Right atrium auricular region (tissue), 2 donors: ENCODE measurements at regions not wholly inside any gene's neighbourhood (a gene's known extent, or its start where the extent isn't known, plus 50 kb on each side); places are given as distances from the start of the nearest gene placed in this dataset.

Source experiments
- DNase-seq: peaks from one replicate; pipeline ENCODE4 v3.0.0-alpha.2; 2019; ENCODE audit warnings: low spot score
- H3K27ac ChIP-seq, 2 donors: fragments of 200-600 bp; sonication (generic); 1 replicate in 1 of 2; 2 replicates in 1 of 2; pipeline ENCODE4 v1.5.1; 2016 to 2019
- H3K27me3 ChIP-seq, 2 donors: fragments of 200-600 bp; sonication (generic); one replicate each; pipeline versions ENCODE4 v1.5.1 to v1.6.0; 2017 to 2019
- H3K36me3 ChIP-seq: fragments of 200-600 bp; sonication (generic); one replicate; pipeline ENCODE4 v1.5.1; 2016
- H3K4me1 ChIP-seq, 2 donors: fragments of 200-600 bp; sonication (generic); one replicate each; pipeline versions ENCODE4 v1.5.1 to v1.6.0; 2017 to 2019
- H3K4me3 ChIP-seq, 2 donors: fragments of 200-600 bp; sonication (generic); 1 replicate in 1 of 2; 2 replicates in 1 of 2; pipeline ENCODE4 v1.5.1; 2017 to 2019; ENCODE audit warnings: mild to moderate bottlenecking in 1 of 2, moderate library complexity in 1 of 2
- H3K9me3 ChIP-seq, 2 donors: fragments of 200-600 bp; sonication (generic); one replicate each; pipeline ENCODE4 v1.5.1; 2019
- CTCF ChIP-seq, 2 donors: fragments of 200-600 bp; sonication (generic); IDR thresholded peaks; one replicate each; pipeline ENCODE4 v1.5.1; 2019; ENCODE audit warnings: antibody characterized with exemption in 2 of 2

GRCh38 chr16:55393991-55394390 is 70.0 kb downstream of the IRX6 start:
- H3K9me3 ChIP-seq = no peaks in the 10 kb centered on the region
- H3K4me3 ChIP-seq = no peak overlapping the region
- no peak for DNase-seq
- H3K27ac ChIP-seq = no peak overlapping the region
- no peak for TF ChIP-seq CTCF (IDR thresholded peaks at IDR 0.05)
- H3K36me3 ChIP-seq = no peaks in the 10 kb centered on the region
- H3K27me3 ChIP-seq = no peaks in the 10 kb centered on the region
- no peaks in the 10 kb centered on the region for H3K4me1 ChIP-seq

GRCh38 chr16:55398762-55399161 is 74.8 kb downstream of the IRX6 start:
- no peaks in the 10 kb centered on the region for H3K27me3 ChIP-seq
- H3K36me3 ChIP-seq = no peaks in the 10 kb centered on the region
- H3K9me3 ChIP-seq = no peaks in the 10 kb centered on the region
- no peak for TF ChIP-seq CTCF (IDR thresholded peaks at IDR 0.05)
- no peak overlapping the region for H3K27ac ChIP-seq
- H3K4me3 ChIP-seq = no peak overlapping the region
- no peaks in the 10 kb centered on the region for H3K4me1 ChIP-seq
- no peak for DNase-seq

GRCh38 chr16:55399911-55400310 is 75.9 kb downstream of the IRX6 start:
- no peaks in the 10 kb centered on the region for H3K4me1 ChIP-seq
- H3K36me3 ChIP-seq = no peaks in the 10 kb centered on the region
- no peaks in the 10 kb centered on the region for H3K9me3 ChIP-seq
- no peaks in the 10 kb centered on the region for H3K27me3 ChIP-seq
- no peak overlapping the region for H3K27ac ChIP-seq
- H3K4me3 ChIP-seq = no peak overlapping the region
- DNase-seq = no peak
- no peak for TF ChIP-seq CTCF (IDR thresholded peaks at IDR 0.05)

- Histone ChIP-seq H3K36me3 (no peaks in the 10 kb centered on the region), H3K4me1 (no peaks in the 10 kb centered on the region), H3K27me3 (no peaks in the 10 kb centered on the region), H3K9me3 (no peaks in the 10 kb centered on the region), H3K4me3 (no peak overlapping the region), H3K27ac (no peak overlapping the region)
- DNase-seq = no peak
- no peak for TF ChIP-seq CTCF (IDR thresholded peaks at IDR 0.05)
Observed at GRCh38 chr16:55401046-55401445, 77.0 kb downstream of the IRX6 start.

GRCh38 chr16:55403464-55403863 is 75.5 kb upstream of the MMP2 start:
- Histone ChIP-seq H3K4me1 (no peaks in the 10 kb centered on the region), H3K27ac (no peak overlapping the region), H3K27me3 (no peaks in the 10 kb centered on the region), H3K4me3 (no peak overlapping the region), H3K9me3 (no peaks in the 10 kb centered on the region), H3K36me3 (no peaks in the 10 kb centered on the region)
- no peak for DNase-seq
- TF ChIP-seq CTCF (IDR thresholded peaks at IDR 0.05) = no peak

- Histone ChIP-seq H3K27ac (no peak overlapping the region), H3K4me3 (no peak overlapping the region), H3K9me3 (no peaks in the 10 kb centered on the region), H3K27me3 (no peaks in the 10 kb centered on the region), H3K4me1 (no peaks in the 10 kb centered on the region), H3K36me3 (no peaks in the 10 kb centered on the region)
- no peak for DNase-seq
- no peak for TF ChIP-seq CTCF (IDR thresholded peaks at IDR 0.05)
Observed at GRCh38 chr16:55406651-55407050, 72.3 kb upstream of the MMP2 start.
